ENCODE measurements at regions not wholly inside any gene's neighbourhood (a gene's known extent, or its start where the extent isn't known, plus 50 kb on each side); places are given as distances from the start of the nearest gene placed in this dataset.
"Not testable (repeated sequence)": the region's sequence is repeated elsewhere in the genome, so short reads cannot be mapped to it uniquely, and the experiment has no call there.

DNA sequence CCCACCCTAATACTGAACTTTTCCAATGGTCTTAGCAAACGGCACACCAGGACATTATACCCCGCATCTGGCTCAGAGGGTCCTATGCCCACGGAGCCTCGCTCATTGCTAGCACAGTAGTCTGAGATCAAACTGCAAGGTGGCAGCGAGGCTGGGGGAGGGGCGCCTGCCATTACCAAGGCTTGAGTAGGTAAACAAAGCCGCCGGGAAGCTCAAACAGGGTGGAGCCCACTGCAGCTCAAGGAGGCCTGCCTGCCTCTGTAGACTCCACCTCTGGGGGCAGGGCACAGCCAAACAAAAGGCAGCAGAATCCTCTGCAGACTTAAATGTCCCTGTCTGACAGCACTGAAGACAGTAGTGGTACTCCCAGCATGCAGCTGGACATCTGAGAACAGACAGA is 108.1 kb downstream of the ANXA2R start:
- not testable (repeated sequence) for TF ChIP-seq EP300 (IDR thresholded peaks at IDR 0.05)
- TF ChIP-seq, protein P1, sequence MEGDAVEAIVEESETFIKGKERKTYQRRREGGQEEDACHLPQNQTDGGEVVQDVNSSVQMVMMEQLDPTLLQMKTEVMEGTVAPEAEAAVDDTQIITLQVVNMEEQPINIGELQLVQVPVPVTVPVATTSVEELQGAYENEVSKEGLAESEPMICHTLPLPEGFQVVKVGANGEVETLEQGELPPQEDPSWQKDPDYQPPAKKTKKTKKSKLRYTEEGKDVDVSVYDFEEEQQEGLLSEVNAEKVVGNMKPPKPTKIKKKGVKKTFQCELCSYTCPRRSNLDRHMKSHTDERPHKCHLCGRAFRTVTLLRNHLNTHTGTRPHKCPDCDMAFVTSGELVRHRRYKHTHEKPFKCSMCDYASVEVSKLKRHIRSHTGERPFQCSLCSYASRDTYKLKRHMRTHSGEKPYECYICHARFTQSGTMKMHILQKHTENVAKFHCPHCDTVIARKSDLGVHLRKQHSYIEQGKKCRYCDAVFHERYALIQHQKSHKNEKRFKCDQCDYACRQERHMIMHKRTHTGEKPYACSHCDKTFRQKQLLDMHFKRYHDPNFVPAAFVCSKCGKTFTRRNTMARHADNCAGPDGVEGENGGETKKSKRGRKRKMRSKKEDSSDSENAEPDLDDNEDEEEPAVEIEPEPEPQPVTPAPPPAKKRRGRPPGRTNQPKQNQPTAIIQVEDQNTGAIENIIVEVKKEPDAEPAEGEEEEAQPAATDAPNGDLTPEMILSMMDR (IDR thresholded peaks at IDR 0.05) = not testable (repeated sequence)
